ENCODE measurements at regions not wholly inside any gene's neighbourhood (a gene's known extent, or its start where the extent isn't known, plus 50 kb on each side); places are given as distances from the start of the nearest gene placed in this dataset.

DNA sequence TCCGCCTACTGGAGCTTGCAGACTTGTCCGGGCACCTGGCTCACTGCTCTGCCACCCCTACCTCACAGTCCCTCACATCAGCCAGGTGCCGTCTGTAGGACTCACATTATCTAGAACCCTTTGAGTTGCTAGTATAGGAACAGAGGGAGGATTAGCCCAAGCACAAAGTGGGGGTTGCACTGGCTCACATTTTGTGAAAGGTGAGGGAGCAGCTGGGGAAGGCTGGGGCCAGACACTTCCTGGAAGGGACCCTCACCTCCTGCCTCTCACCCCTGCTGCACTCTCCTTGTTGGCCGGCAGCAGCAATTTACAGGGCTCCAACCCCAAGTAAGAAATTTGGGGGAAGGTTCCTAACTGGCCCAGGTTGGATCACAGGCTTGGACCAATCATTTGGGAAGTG lies 1031.6 kb downstream of the BCL11B start:
- TF ChIP-seq, protein P1, sequence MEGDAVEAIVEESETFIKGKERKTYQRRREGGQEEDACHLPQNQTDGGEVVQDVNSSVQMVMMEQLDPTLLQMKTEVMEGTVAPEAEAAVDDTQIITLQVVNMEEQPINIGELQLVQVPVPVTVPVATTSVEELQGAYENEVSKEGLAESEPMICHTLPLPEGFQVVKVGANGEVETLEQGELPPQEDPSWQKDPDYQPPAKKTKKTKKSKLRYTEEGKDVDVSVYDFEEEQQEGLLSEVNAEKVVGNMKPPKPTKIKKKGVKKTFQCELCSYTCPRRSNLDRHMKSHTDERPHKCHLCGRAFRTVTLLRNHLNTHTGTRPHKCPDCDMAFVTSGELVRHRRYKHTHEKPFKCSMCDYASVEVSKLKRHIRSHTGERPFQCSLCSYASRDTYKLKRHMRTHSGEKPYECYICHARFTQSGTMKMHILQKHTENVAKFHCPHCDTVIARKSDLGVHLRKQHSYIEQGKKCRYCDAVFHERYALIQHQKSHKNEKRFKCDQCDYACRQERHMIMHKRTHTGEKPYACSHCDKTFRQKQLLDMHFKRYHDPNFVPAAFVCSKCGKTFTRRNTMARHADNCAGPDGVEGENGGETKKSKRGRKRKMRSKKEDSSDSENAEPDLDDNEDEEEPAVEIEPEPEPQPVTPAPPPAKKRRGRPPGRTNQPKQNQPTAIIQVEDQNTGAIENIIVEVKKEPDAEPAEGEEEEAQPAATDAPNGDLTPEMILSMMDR (IDR thresholded peaks at IDR 0.05; ENCODE audit: control insufficient read depth, extremely low read depth, insufficient read depth) = no peak
- no peak for DNase-seq (ENCODE audit: low read depth)
- H3K4me3 ChIP-seq (ENCODE audit: low read depth, low read length) = no peak overlapping the region

DNA sequence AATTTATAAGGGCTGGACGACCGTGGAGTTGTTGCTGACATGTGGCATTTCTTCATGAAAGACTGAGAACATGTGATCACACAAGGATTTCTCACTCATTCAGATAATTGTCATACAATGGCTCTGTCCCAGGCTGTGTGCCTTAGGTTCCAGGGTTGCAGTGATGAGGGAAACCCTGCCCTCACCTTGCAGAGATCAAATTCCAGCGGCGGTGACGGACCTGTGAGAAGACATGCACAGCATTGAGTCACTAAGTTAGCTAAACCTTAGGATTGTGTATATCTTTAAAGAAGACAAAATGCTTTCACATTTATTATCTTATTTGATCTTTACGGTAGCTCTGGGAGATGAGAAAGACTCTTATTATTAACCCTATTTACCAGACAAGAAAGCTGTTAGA lies 1029.1 kb downstream of the BCL11B start:
- TF ChIP-seq, protein P1 (IDR thresholded peaks at IDR 0.05; ENCODE audit: control insufficient read depth, extremely low read depth, insufficient read depth) = no peak
- DNase-seq (ENCODE audit: low read depth) = no peak

DNA sequence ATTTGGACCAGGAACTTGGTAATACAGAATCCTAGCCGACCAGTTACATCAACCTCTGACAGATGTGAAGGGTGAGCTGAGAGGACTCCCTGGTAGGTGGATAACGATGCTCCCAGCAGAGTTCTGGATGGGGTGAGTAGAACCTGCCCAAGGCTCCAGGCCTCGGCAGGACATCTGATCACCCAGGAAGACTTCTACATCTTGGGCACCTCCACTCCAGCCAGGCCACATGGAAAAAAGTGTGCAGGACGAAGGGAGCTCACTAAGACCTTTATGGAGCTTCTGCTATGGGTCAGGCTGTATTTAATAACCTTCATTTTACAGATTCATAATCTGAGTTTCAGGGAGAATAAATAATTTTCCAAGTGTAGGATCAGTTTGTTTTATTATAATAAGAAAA lies 1028.7 kb downstream of the BCL11B start:
- TF ChIP-seq, protein P1 (IDR thresholded peaks at IDR 0.05; ENCODE audit: control insufficient read depth, extremely low read depth, insufficient read depth) = no peak
- no peak overlapping the region for H3K4me3 ChIP-seq (ENCODE audit: low read depth, low read length)
- no peak for DNase-seq (ENCODE audit: low read depth)

More for the DNA sequence above, 1029.1 kb downstream of the BCL11B start:
- no peak overlapping the region for H3K4me3 ChIP-seq (ENCODE audit: low read depth, low read length)

DNA sequence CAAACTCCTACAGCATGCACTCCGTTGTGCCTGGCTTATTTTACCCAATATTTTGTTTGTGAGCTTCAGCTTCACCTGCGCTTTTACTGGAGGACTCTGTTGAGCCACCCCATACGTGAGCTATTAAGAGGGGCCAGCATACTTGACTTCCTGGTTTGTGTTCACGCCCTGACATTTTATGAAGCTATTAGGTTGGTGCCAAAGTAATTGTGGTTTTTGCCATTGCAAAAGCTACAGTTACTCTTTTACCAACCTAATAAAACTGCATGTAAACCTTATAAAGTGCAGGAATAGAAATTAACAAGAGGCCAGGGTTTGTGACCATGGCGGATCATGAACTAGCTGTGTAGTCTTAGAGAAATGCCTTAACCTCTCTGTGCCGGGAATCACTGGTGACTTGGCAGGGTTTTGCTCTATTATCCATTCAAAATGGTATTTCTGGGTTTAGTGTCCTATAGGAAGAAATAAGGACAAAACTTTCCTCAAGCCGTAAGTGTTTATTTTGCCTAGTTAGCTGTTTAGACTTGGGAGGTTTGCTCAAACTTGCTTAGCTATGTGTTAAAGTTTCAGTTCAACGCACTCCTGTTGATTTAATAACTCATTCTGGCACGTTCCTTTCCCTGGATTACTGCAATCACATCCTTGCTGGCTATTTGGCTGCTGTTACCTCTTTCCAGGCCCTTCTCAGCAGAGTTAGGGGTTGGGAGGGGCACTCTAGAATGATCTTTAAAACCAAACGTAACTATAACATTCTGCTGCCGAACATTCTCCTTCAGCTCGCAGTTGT lies 1027.6 kb downstream of the BCL11B start:
- TF ChIP-seq, protein P1 (IDR thresholded peaks at IDR 0.05; ENCODE audit: control insufficient read depth, extremely low read depth, insufficient read depth) = no peak
- peak; percentile 57 for DNase-seq (ENCODE audit: low read depth)
- no peak overlapping the region for H3K4me3 ChIP-seq (ENCODE audit: low read depth, low read length)

DNA sequence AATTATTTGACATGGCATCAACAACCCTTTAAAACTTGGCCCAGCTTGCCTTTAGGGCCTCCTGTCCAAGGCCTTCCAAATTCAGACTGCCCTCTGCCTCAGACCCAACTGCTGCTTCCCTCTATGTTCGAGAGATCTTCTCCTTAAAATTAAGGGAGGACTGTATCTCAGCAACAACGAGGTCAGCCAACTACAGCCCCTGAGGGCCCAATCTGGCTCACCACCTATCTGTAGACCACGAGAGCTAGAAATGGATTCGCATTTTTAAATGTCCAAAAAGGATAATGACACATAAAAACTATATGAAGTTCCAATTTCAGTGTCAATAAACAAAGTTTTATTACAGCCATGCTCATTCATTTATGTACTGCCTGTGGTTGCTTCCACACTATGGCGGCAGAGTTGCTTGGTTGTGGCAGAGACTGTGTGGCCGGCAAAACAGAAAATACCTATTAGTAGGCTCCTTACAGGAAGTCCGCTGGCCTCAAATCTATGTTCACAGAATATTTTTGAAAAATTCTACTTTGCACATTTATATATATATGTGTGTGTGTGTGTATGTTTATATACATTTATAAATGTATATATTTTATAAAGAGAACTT lies 1026.9 kb downstream of the BCL11B start:
- H3K4me3 ChIP-seq (ENCODE audit: low read depth, low read length) = no peak overlapping the region
- DNase-seq (ENCODE audit: low read depth) = no peak
- TF ChIP-seq, protein P1 (IDR thresholded peaks at IDR 0.05; ENCODE audit: control insufficient read depth, extremely low read depth, insufficient read depth) = no peak

DNA sequence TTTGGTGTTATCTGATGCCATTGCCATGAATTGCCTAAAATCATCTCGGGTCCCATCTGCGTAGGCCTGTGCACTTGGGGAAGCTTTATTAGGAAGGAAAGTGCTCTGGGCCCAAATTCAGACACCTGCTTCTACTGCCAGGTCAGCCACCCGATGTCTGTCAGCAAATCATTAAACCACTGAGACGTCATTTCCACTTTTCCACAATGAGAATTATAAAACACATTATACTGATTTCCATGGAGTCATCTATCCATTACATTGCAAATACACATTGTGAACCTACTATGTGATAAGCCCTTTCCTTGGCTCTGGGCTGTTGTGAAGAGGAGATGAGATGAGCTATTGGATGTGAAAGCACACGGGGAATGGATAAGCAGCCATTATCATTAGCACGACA lies 1022.9 kb downstream of the BCL11B start:
- TF ChIP-seq, protein P1 (IDR thresholded peaks at IDR 0.05; ENCODE audit: control insufficient read depth, extremely low read depth, insufficient read depth) = no peak
- no peak overlapping the region for H3K4me3 ChIP-seq (ENCODE audit: low read depth, low read length)
- no peak for DNase-seq (ENCODE audit: low read depth)

Data from LNCaP clone FGC (cell line).